Endothelial cell (in vitro differentiated cells): ENCODE measurements at regions not wholly inside any gene's neighbourhood (a gene's known extent, or its start where the extent isn't known, plus 50 kb on each side); places are given as distances from the start of the nearest gene placed in this dataset.

Experiments
- DNase-seq: peaks from one replicate; pipeline ENCODE4 v3.0.0; 2021; ENCODE audit warnings: low spot score
- H3K27ac Mint-ChIP-seq: one replicate; pipeline ENCODE4 v1.8.0; 2021; ENCODE audit warnings: mixed read lengths, inconsistent platforms; ENCODE audit not compliant: unreplicated experiment
- H3K27me3 Mint-ChIP-seq: one replicate; pipeline ENCODE4 v1.8.0; 2021; ENCODE audit warnings: mild to moderate bottlenecking, moderate library complexity, mixed read lengths, inconsistent platforms; ENCODE audit not compliant: unreplicated experiment
- H3K36me3 Mint-ChIP-seq: one replicate; pipeline ENCODE4 v1.8.0; 2021; ENCODE audit warnings: mild to moderate bottlenecking, low read depth, mixed read lengths, inconsistent platforms; ENCODE audit not compliant: unreplicated experiment
- H3K4me1 Mint-ChIP-seq: one replicate; pipeline ENCODE4 v1.8.0; 2021; ENCODE audit warnings: mild to moderate bottlenecking, mixed read lengths, inconsistent platforms; ENCODE audit not compliant: unreplicated experiment
- H3K4me3 Mint-ChIP-seq: one replicate; pipeline ENCODE4 v1.8.0; 2021; ENCODE audit warnings: mild to moderate bottlenecking, mixed read lengths, inconsistent platforms; ENCODE audit not compliant: unreplicated experiment
- H3K9me3 Mint-ChIP-seq: one replicate; pipeline ENCODE4 v1.8.0; 2021; ENCODE audit warnings: mixed read lengths, inconsistent platforms; ENCODE audit not compliant: unreplicated experiment
- CTCF ChIP-seq: fragments of 200-600 bp; sonication (generic); IDR thresholded peaks from one replicate; pipeline ENCODE4 v1.5.0; 2021; ENCODE audit warnings: antibody characterized with exemption; ENCODE audit not compliant: unreplicated experiment

GRCh38 chr2:209236377-209236776 is 187.5 kb upstream of the MAP2 start:
- Mint-ChIP-seq H3K4me3 (no peak overlapping the region), H3K27ac (no peak overlapping the region), H3K27me3 (no peaks in the 10 kb centered on the region), H3K9me3 (no peaks in the 10 kb centered on the region), H3K36me3 (no peaks in the 10 kb centered on the region), H3K4me1 (no peaks in the 10 kb centered on the region)
- DNase-seq = no peak
- no peak for TF ChIP-seq CTCF

GRCh38 chr2:209238765-209239584 is 184.9 kb upstream of the MAP2 start:
- H3K4me1 Mint-ChIP-seq = no peaks in the 10 kb centered on the region
- H3K36me3 Mint-ChIP-seq = no peaks in the 10 kb centered on the region
- no peaks in the 10 kb centered on the region for H3K9me3 Mint-ChIP-seq
- no peak for DNase-seq
- no peak overlapping the region for H3K27ac Mint-ChIP-seq
- TF ChIP-seq CTCF = no peak
- no peak overlapping the region for H3K4me3 Mint-ChIP-seq
- H3K27me3 Mint-ChIP-seq = no peaks in the 10 kb centered on the region

DNA sequence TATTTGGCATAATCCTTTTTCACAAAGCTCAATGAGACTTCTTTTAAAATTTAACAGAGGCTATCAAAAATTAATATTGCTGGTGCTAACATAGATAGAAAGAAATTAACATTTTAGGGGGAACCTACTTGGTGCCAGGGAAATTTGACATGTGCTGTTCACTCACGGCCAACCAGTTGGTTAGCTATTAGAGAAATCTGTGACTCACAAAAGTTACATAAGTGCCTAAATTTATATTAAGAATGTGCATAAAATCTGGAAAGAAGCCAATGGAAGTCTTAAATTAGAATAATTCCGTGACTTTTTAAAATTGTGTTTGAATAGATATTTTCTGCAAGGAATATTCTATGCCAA is 184.3 kb upstream of the MAP2 start:
- Mint-ChIP-seq H3K36me3 (no peaks in the 10 kb centered on the region), H3K4me3 (no peak overlapping the region), H3K4me1 (no peaks in the 10 kb centered on the region), H3K27me3 (no peaks in the 10 kb centered on the region), H3K9me3 (no peaks in the 10 kb centered on the region), H3K27ac (no peak overlapping the region)
- TF ChIP-seq CTCF = no peak
- no peak for DNase-seq

DNA sequence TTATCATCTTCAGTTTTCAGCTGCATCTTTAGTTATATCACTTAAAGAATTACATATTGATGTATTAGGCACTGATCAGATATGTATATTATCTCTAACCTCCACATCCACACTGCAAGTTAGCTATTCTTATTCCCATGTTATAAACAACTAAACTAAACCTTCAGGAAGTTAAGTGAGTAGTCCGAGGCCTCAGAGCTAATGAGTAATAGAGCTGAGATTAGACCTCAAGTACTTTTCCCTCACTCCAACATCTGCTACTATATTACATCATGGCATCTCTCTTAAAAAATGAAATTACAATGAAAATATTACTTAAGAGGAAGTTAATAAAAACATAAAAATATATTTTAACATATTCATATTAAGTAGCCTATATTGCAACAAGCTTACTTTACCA is 183.6 kb upstream of the MAP2 start:
- H3K36me3 Mint-ChIP-seq = no peaks in the 10 kb centered on the region
- peaks cover 3% of the 10 kb centered on the region for H3K4me1 Mint-ChIP-seq
- H3K27ac Mint-ChIP-seq = no peak overlapping the region
- no peak for DNase-seq
- no peaks in the 10 kb centered on the region for H3K27me3 Mint-ChIP-seq
- H3K9me3 Mint-ChIP-seq = no peaks in the 10 kb centered on the region
- no peak overlapping the region for H3K4me3 Mint-ChIP-seq
- no peak for TF ChIP-seq CTCF

GRCh38 chr2:209253544-209253943 is 170.3 kb upstream of the MAP2 start:
- no peak for TF ChIP-seq CTCF
- H3K4me3 Mint-ChIP-seq = no peak overlapping the region
- no peak overlapping the region for H3K27ac Mint-ChIP-seq
- H3K36me3 Mint-ChIP-seq = no peaks in the 10 kb centered on the region
- DNase-seq = no peak
- H3K27me3 Mint-ChIP-seq = no peaks in the 10 kb centered on the region
- no peaks in the 10 kb centered on the region for H3K9me3 Mint-ChIP-seq
- H3K4me1 Mint-ChIP-seq = no peaks in the 10 kb centered on the region
